Spleen (tissue), 11 donors: ENCODE measurements at regions not wholly inside any gene's neighbourhood (a gene's known extent, or its start where the extent isn't known, plus 50 kb on each side); places are given as distances from the start of the nearest gene placed in this dataset.

ENCODE experiments used
- DNase-seq: peaks from one replicate; pipeline ENCODE4 v3.0.0-alpha.2; 2020
- H3K27ac ChIP-seq, 8 donors: fragments of 200-600 bp; sonication (generic) in 7 of 8; 1 replicate in 4 of 8; 2 replicates in 4 of 8; pipeline versions ENCODE4 v1.5.0 to v1.8.0; 2016 to 2021; ENCODE audit warnings: inconsistent platforms in 4 of 8, mild to moderate bottlenecking in 4 of 8, moderate library complexity in 1 of 8
- H3K27me3 ChIP-seq, 7 donors: fragments of 200-600 bp; sonication (generic) in 6 of 7; replicated peaks in 1 of 7; 1 replicate in 4 of 7; 2 replicates in 3 of 7; pipeline versions ENCODE4 v1.5.0 to v1.8.0; 2016 to 2021; ENCODE audit warnings: inconsistent platforms in 3 of 7, mild to moderate bottlenecking in 1 of 7
- H3K36me3 ChIP-seq, 6 donors: fragments of 200-600 bp; sonication (generic) in 5 of 6; 1 replicate in 4 of 6; 2 replicates in 2 of 6; pipeline versions ENCODE4 v1.5.0 to v1.8.0; 2016 to 2021; ENCODE audit warnings: inconsistent platforms in 2 of 6
- H3K4me1 ChIP-seq, 6 donors: fragments of 200-600 bp; sonication (generic) in 5 of 6; 1 replicate in 3 of 6; 2 replicates in 3 of 6; pipeline versions ENCODE4 v1.5.0 to v1.8.0; 2016 to 2021; ENCODE audit warnings: inconsistent platforms in 3 of 6
- H3K4me3 ChIP-seq, 8 donors: fragments of 200-600 bp; sonication (generic) in 7 of 8; 1 replicate in 4 of 8; 2 replicates in 4 of 8; pipeline versions ENCODE4 v1.5.0 to v1.8.0; 2016 to 2021; ENCODE audit warnings: inconsistent platforms in 4 of 8, mild to moderate bottlenecking in 4 of 8, moderate library complexity in 2 of 8
- H3K9me3 ChIP-seq, 8 donors: fragments of 200-600 bp; sonication (generic) in 7 of 8; 1 replicate in 4 of 8; 2 replicates in 4 of 8; pipeline versions ENCODE4 v1.5.0 to v1.8.0; 2016 to 2021; ENCODE audit warnings: inconsistent platforms in 4 of 8
- CTCF ChIP-seq, 11 experiments: fragments of 200-600 bp in 7 of 11; fragments of 450-650 bp in 4 of 11; sonication (generic) in 4 of 11; IDR thresholded peaks in 8 of 11; conservative IDR thresholded peaks in 3 of 11; 1 replicate in 7 of 11; 2 replicates in 4 of 11; pipeline versions ENCODE4 v1.4.0 to v1.8.0; 2016 to 2021; ENCODE audit warnings: antibody characterized with exemption in 11 of 11, inconsistent platforms in 4 of 11, mild to moderate bottlenecking in 1 of 11
- POLR2A ChIP-seq, 3 donors: fragments of 450-650 bp; IDR thresholded peaks; one replicate each; pipeline ENCODE4 v1.5.1; 2017; ENCODE audit warnings: antibody characterized with exemption in 3 of 3, mild to moderate bottlenecking in 1 of 3
- POLR2AphosphoS5 ChIP-seq, 3 donors: sonication (generic); formaldehyde crosslinking; IDR thresholded peaks; one replicate each; pipeline ENCODE4 v1.5.1; 2017; ENCODE audit warnings: antibody characterized with exemption in 3 of 3
- WGBS, 5 donors: extraction: QIAGEN DNeasy Blood & Tissue Kit in 3 of 5; methylation state at CpG; one replicate each; pipeline versions ENCODE4 v1.1.5 to v1.1.7; 2013 to 2018; 5-methylcytosine and 5-hydroxymethylcytosine counted together
- intact Hi-C: fragments of 100-400 bp; cut with DNase I; formaldehyde crosslinking; loops from one replicate; pipeline ENCODE4 v1.15.0; 2023; ENCODE audit warnings: low total_unique reads
- donor health status: healthy with polysubstance abuse.
- donor health status: DM: no; HTN: no; CAD: no; lungs with moderate emphysema.
- donor health status: DM: no; HTN: no; CAD: no.
- donor health status: Bipolar disorder and iron deficiency.
- donor health status: healthy.
- donor health status: DM: no; HTN: no; CAD: no.
- donor health status: DM: yes; HTN: yes; CAD: no.

- Histone ChIP-seq H3K36me3 (no peaks in the 10 kb centered on the region), H3K27me3 (no peaks in the 10 kb centered on the region), H3K9me3 (no peaks in the 10 kb centered on the region), H3K27ac (no peak overlapping the region), H3K4me3 (no peak overlapping the region), H3K4me1 (no peaks in the 10 kb centered on the region)
- intact Hi-C loops, result no loop called here
- 86 to 94% (median 88%) methylated on average over 3 of the region's 3 CpGs for WGBS, 5 donors
- DNase-seq, result no peak
- TF ChIP-seq POLR2A (IDR thresholded peaks at IDR 0.05) (no peak), CTCF (IDR thresholded peaks at IDR 0.05 in 8 of 11, conservative IDR thresholded peaks at IDR 0.05 in 3 of 11) (no peak), POLR2AphosphoS5 (IDR thresholded peaks at IDR 0.05) (no peak)
Observed at GRCh38 chr2:183375821-183376220, 251.6 kb downstream of the NUP35 start.

DNA sequence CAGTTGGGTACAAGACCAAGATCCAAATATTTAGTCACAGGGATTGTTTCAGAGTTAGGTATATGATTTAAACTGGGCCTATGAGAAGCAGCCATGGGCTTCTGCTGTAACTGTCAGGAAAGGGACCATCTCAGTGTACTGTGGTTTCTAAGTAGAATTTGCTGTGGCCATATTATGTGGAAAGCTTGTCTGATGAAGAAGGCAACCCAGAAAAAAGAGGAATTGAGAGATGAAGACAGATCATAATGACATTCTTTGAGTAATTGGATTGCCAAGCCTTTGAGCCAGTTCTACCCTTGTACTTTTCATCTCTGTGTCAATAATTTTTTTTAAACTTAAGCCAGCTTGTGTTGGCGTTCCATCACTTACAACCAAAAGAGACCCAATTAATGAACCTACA, 259.6 kb downstream of the NUP35 start:
- WGBS, 5 donors, result 86 to 100% (median 92%) methylated on average over 1 of the region's 1 CpG
- intact Hi-C loops, result no loop called here

DNA sequence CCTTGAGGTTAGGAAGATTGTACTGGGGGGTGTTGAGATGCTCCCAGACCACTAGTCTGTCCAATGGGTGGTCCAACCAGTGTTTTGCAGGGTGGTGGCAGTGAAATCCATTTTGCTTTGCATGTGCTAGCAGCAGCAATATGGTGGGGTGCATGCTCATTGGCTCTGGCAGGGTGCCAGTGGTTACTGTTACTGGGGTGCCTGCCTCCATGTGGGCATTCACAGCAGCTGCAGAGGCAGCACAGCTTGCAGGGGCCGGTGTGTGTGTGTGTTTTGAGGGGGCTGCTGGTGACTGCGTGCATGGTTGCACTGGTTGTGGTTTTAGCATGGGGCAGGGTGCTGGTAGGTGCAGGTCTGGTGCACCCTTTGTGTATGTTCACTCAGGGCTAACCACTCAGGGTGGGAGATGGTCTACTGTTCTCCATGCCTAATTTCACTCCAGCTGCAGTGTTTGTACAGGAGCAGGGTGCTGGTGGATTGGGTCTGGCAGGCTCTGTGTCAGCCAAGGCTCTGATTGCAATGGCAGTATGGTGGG, 265.4 kb downstream of the NUP35 start:
- 76 to 100% (median 78%) methylated on average over 2 of the region's 2 CpGs for WGBS, 5 donors
- Histone ChIP-seq H3K9me3 (peaks cover 0 to 62% (median 39%) of the 10 kb centered on the region in 8 donors), H3K27ac (no peak overlapping the region), H3K4me1 (no peaks in the 10 kb centered on the region), H3K27me3 (no peaks in the 10 kb centered on the region), H3K4me3 (no peak overlapping the region), H3K36me3 (no peaks in the 10 kb centered on the region)
- TF ChIP-seq POLR2A (IDR thresholded peaks at IDR 0.05) (no peak), CTCF (IDR thresholded peaks at IDR 0.05 in 8 of 11, conservative IDR thresholded peaks at IDR 0.05 in 3 of 11) (no peak), POLR2AphosphoS5 (IDR thresholded peaks at IDR 0.05) (no peak)
- intact Hi-C loops, result no loop called here
- DNase-seq, result peak; percentile 68

More for the DNA sequence above, 259.6 kb downstream of the NUP35 start:
- H3K9me3 ChIP-seq, result peaks cover 0 to 30% (median 23%) of the 10 kb centered on the region in 8 donors
- no peak for DNase-seq
- no peak overlapping the region for H3K4me3 ChIP-seq
- no peaks in the 10 kb centered on the region for H3K27me3 ChIP-seq
- no peak overlapping the region for H3K27ac ChIP-seq
- no peaks in the 10 kb centered on the region for H3K4me1 ChIP-seq
- H3K36me3 ChIP-seq, result no peaks in the 10 kb centered on the region
- TF ChIP-seq POLR2A (IDR thresholded peaks at IDR 0.05) (no peak), POLR2AphosphoS5 (IDR thresholded peaks at IDR 0.05) (no peak), CTCF (IDR thresholded peaks at IDR 0.05 in 8 of 11, conservative IDR thresholded peaks at IDR 0.05 in 3 of 11) (no peak)

DNA sequence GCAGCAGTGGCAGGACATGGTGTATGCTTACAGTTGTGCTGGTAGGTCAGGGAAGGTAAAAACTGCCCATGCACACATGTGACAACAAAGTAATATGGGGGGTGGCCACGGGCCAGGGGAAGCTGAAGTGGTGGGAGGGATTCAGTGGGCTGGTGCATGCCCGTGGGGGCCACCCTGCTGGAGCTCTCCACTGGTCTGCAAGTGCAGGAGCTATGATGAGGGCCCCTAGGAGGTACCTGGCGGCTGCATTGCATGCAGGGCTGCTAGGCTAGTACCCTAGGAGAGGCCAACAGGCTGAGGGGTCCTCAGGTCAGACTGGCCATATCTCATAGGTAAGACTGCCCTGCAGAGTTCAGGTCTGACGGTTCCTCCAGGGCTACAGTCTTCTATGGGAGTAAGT, 265.9 kb downstream of the NUP35 start:
- intact Hi-C loops, result no loop called here
- peak; percentile 51 for DNase-seq
- no peak overlapping the region for H3K4me3 ChIP-seq
- H3K36me3 ChIP-seq, result no peaks in the 10 kb centered on the region
- TF ChIP-seq POLR2A (IDR thresholded peaks at IDR 0.05) (no peak), CTCF (IDR thresholded peaks at IDR 0.05 in 8 of 11, conservative IDR thresholded peaks at IDR 0.05 in 3 of 11) (no peak), POLR2AphosphoS5 (IDR thresholded peaks at IDR 0.05) (no peak)
- 68 to 89% (median 81%) methylated on average over 4 of the region's 4 CpGs for WGBS, 5 donors
- no peaks in the 10 kb centered on the region for H3K27me3 ChIP-seq
- H3K4me1 ChIP-seq, result no peaks in the 10 kb centered on the region
- H3K9me3 ChIP-seq, result peaks cover 0 to 63% (median 41%) of the 10 kb centered on the region in 8 donors
- H3K27ac ChIP-seq, result no peak overlapping the region
